HT1080 (cell line): ENCODE measurements at regions not wholly inside any gene's neighbourhood (a gene's known extent, or its start where the extent isn't known, plus 50 kb on each side); places are given as distances from the start of the nearest gene placed in this dataset.

Source experiments
- DNase-seq: peaks from one replicate; pipeline ENCODE4 v3.0.0-alpha.2; 2015; ENCODE audit warnings: low read depth

- DNase-seq = no peak
Measured at GRCh38 chr18:23384778-23385736, 68.0 kb upstream of the RIOK3 start.

- peak; percentile 16 for DNase-seq
Measured at GRCh38 chr18:23386317-23386716, 66.8 kb upstream of the RIOK3 start.

- DNase-seq = no peak
Measured at GRCh38 chr18:23387265-23387664, 65.8 kb upstream of the RIOK3 start.

GRCh38 chr18:23388357-23388756 lies 64.7 kb upstream of the RIOK3 start:
- DNase-seq = no peak

- no peak for DNase-seq
Measured at GRCh38 chr18:23391156-23391555, 61.9 kb upstream of the RIOK3 start.

- DNase-seq = no peak
Measured at GRCh38 chr18:23397907-23398306, 55.2 kb upstream of the RIOK3 start.

- no peak for DNase-seq
Measured at GRCh38 chr18:23398401-23398800, 54.7 kb upstream of the RIOK3 start.

- DNase-seq = no peak
Measured at GRCh38 chr18:23399067-23399466, 54.0 kb upstream of the RIOK3 start.

GRCh38 chr18:23400918-23401317 lies 52.2 kb upstream of the RIOK3 start:
- no peak for DNase-seq

GRCh38 chr18:23401400-23402347 lies 51.4 kb upstream of the RIOK3 start:
- peak; percentile 93 for DNase-seq
